HEK293 (cell line): ENCODE measurements at regions not wholly inside any gene's neighbourhood (a gene's known extent, or its start where the extent isn't known, plus 50 kb on each side); places are given as distances from the start of the nearest gene placed in this dataset.
"Not testable (repeated sequence)": the region's sequence is repeated elsewhere in the genome, so short reads cannot be mapped to it uniquely, and the experiment has no call there.

Experiments used
- CTCF ChIP-seq: fragments of 450-650 bp; formaldehyde crosslinking; IDR thresholded peaks from 2 replicates; pipeline ENCODE4 v1.5.1; 2016; ENCODE audit warnings: missing biosample characterization, missing genetic modification characterization
- PBX3 ChIP-seq: sonication (generic); formaldehyde crosslinking; IDR thresholded peaks from 2 replicates; pipeline ENCODE4 v1.8.1; 2022; ENCODE audit warnings: mild to moderate bottlenecking, moderate library complexity, missing genetic modification reagents
- REST ChIP-seq: fragments of 450-650 bp; formaldehyde crosslinking; IDR thresholded peaks from 2 replicates; pipeline ENCODE4 v1.5.1; 2016; ENCODE audit warnings: missing biosample characterization, missing genetic modification characterization
- ZNF121 ChIP-seq: fragments of 450-650 bp; formaldehyde crosslinking; IDR thresholded peaks from 2 replicates; pipeline ENCODE4 v1.5.1; 2016; ENCODE audit warnings: missing biosample characterization, missing genetic modification characterization
- ZNF350 ChIP-seq: fragments of 450-650 bp; formaldehyde crosslinking; IDR thresholded peaks from 2 replicates; pipeline ENCODE4 v1.5.0; 2017; ENCODE audit warnings: missing biosample characterization, mild to moderate bottlenecking, missing genetic modification characterization
- ZNF362 ChIP-seq: fragments of 450-650 bp; formaldehyde crosslinking; IDR thresholded peaks from 2 replicates; pipeline ENCODE4 v1.5.1; 2016; ENCODE audit warnings: missing biosample characterization, missing genetic modification characterization
- ZNF521 ChIP-seq: fragments of 450-650 bp; formaldehyde crosslinking; IDR thresholded peaks from 2 replicates; pipeline ENCODE4 v1.5.1; 2017; ENCODE audit warnings: missing biosample characterization, mild to moderate bottlenecking, missing genetic modification characterization
- ZNF623 ChIP-seq: fragments of 450-650 bp; formaldehyde crosslinking; IDR thresholded peaks from 2 replicates; pipeline ENCODE4 v1.5.1; 2016; ENCODE audit warnings: missing biosample characterization, missing genetic modification characterization
- TF ChIP-seq, protein P1 (sequence below): fragments of 450-650 bp; formaldehyde crosslinking; IDR thresholded peaks from 2 replicates; pipeline ENCODE4 v1.5.1; 2017; ENCODE audit warnings: missing biosample characterization, missing genetic modification characterization
- TF ChIP-seq, protein P2 (sequence below): fragments of 450-650 bp; formaldehyde crosslinking; IDR thresholded peaks from 2 replicates; pipeline ENCODE4 v1.5.1; 2017; ENCODE audit warnings: missing biosample characterization, missing genetic modification characterization
- TF ChIP-seq, protein P3 (sequence below): fragments of 450-650 bp; formaldehyde crosslinking; IDR thresholded peaks from 2 replicates; pipeline ENCODE4 v1.5.1; 2016; ENCODE audit warnings: missing biosample characterization, missing genetic modification characterization
- TF ChIP-seq, protein P4 (sequence below): fragments of 450-650 bp; formaldehyde crosslinking; IDR thresholded peaks from 2 replicates; pipeline ENCODE4 v1.5.0; 2017; ENCODE audit warnings: missing biosample characterization, missing genetic modification characterization, borderline replicate concordance

GRCh38 chr20:26207967-26208295 lies 511.3 kb upstream of the ZNF337 start:
- TF ChIP-seq ZNF121 (tag by site-specific recombination); REST (tag by site-specific recombination); ZNF362 (tag by site-specific recombination); PBX3 (CRISPR knock-in tag); CTCF (tag by site-specific recombination); ZNF350; ZNF623; ZNF521 (tag by site-specific recombination): not testable (repeated sequence)
- TF ChIP-seq, protein P1, sequence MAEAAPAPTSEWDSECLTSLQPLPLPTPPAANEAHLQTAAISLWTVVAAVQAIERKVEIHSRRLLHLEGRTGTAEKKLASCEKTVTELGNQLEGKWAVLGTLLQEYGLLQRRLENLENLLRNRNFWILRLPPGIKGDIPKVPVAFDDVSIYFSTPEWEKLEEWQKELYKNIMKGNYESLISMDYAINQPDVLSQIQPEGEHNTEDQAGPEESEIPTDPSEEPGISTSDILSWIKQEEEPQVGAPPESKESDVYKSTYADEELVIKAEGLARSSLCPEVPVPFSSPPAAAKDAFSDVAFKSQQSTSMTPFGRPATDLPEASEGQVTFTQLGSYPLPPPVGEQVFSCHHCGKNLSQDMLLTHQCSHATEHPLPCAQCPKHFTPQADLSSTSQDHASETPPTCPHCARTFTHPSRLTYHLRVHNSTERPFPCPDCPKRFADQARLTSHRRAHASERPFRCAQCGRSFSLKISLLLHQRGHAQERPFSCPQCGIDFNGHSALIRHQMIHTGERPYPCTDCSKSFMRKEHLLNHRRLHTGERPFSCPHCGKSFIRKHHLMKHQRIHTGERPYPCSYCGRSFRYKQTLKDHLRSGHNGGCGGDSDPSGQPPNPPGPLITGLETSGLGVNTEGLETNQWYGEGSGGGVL (tag by site-specific recombination), result not testable (repeated sequence)
- TF ChIP-seq, protein P2, sequence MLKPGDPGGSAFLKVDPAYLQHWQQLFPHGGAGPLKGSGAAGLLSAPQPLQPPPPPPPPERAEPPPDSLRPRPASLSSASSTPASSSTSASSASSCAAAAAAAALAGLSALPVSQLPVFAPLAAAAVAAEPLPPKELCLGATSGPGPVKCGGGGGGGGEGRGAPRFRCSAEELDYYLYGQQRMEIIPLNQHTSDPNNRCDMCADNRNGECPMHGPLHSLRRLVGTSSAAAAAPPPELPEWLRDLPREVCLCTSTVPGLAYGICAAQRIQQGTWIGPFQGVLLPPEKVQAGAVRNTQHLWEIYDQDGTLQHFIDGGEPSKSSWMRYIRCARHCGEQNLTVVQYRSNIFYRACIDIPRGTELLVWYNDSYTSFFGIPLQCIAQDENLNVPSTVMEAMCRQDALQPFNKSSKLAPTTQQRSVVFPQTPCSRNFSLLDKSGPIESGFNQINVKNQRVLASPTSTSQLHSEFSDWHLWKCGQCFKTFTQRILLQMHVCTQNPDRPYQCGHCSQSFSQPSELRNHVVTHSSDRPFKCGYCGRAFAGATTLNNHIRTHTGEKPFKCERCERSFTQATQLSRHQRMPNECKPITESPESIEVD (tag by site-specific recombination), result not testable (repeated sequence)
- TF ChIP-seq, protein P3, sequence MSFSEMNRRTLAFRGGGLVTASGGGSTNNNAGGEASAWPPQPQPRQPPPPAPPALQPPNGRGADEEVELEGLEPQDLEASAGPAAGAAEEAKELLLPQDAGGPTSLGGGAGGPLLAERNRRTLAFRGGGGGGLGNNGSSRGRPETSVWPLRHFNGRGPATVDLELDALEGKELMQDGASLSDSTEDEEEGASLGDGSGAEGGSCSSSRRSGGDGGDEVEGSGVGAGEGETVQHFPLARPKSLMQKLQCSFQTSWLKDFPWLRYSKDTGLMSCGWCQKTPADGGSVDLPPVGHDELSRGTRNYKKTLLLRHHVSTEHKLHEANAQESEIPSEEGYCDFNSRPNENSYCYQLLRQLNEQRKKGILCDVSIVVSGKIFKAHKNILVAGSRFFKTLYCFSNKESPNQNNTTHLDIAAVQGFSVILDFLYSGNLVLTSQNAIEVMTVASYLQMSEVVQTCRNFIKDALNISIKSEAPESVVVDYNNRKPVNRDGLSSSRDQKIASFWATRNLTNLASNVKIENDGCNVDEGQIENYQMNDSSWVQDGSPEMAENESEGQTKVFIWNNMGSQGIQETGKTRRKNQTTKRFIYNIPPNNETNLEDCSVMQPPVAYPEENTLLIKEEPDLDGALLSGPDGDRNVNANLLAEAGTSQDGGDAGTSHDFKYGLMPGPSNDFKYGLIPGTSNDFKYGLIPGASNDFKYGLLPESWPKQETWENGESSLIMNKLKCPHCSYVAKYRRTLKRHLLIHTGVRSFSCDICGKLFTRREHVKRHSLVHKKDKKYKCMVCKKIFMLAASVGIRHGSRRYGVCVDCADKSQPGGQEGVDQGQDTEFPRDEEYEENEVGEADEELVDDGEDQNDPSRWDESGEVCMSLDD (tag by site-specific recombination), result not testable (repeated sequence)
- TF ChIP-seq, protein P4, sequence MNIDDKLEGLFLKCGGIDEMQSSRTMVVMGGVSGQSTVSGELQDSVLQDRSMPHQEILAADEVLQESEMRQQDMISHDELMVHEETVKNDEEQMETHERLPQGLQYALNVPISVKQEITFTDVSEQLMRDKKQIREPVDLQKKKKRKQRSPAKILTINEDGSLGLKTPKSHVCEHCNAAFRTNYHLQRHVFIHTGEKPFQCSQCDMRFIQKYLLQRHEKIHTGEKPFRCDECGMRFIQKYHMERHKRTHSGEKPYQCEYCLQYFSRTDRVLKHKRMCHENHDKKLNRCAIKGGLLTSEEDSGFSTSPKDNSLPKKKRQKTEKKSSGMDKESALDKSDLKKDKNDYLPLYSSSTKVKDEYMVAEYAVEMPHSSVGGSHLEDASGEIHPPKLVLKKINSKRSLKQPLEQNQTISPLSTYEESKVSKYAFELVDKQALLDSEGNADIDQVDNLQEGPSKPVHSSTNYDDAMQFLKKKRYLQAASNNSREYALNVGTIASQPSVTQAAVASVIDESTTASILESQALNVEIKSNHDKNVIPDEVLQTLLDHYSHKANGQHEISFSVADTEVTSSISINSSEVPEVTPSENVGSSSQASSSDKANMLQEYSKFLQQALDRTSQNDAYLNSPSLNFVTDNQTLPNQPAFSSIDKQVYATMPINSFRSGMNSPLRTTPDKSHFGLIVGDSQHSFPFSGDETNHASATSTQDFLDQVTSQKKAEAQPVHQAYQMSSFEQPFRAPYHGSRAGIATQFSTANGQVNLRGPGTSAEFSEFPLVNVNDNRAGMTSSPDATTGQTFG (tag by site-specific recombination), result not testable (repeated sequence)
